HFF-Myc (cell line): ENCODE measurements at regions not wholly inside any gene's neighbourhood (a gene's known extent, or its start where the extent isn't known, plus 50 kb on each side); places are given as distances from the start of the nearest gene placed in this dataset.

ENCODE experiments used
- DNase-seq: peaks from one replicate; pipeline ENCODE4 v3.0.0-alpha.2; 2011; ENCODE audit warnings: low read depth; ENCODE audit errors: extremely low read depth
- H3K4me3 ChIP-seq: replicated peaks from 2 replicates; pipeline ENCODE4 v1.5.1; 2011; ENCODE audit warnings: low read depth, mild to moderate bottlenecking, control low read depth, low read length
- CTCF ChIP-seq: IDR thresholded peaks from 2 replicates; pipeline ENCODE4 v1.5.1; 2012; ENCODE audit warnings: mild to moderate bottlenecking, low read depth, low read length, control low read depth; ENCODE audit errors: missing control alignments

GRCh38 chr12:45658020-45658419 lies 71.5 kb upstream of the ARID2 start:
- no peak overlapping the region for H3K4me3 ChIP-seq
- no peak for DNase-seq
- no peak for TF ChIP-seq CTCF

- no peak for TF ChIP-seq CTCF
- DNase-seq, result peak; percentile 84
Measured at GRCh38 chr12:45660330-45660729, 69.2 kb upstream of the ARID2 start.

GRCh38 chr12:45663455-45663854 lies 66.1 kb upstream of the ARID2 start:
- no peak for DNase-seq
- H3K4me3 ChIP-seq, result no peak overlapping the region
- no peak for TF ChIP-seq CTCF

More at GRCh38 chr12:45660330-45660729, 69.2 kb upstream of the ARID2 start:
- no peak overlapping the region for H3K4me3 ChIP-seq

GRCh38 chr12:45665941-45666340 lies 63.6 kb upstream of the ARID2 start:
- no peak for DNase-seq
- no peak for TF ChIP-seq CTCF

GRCh38 chr12:45666396-45666795 lies 63.1 kb upstream of the ARID2 start:
- no peak overlapping the region for H3K4me3 ChIP-seq
- no peak for TF ChIP-seq CTCF
- no peak for DNase-seq

More at GRCh38 chr12:45665941-45666340, 63.6 kb upstream of the ARID2 start:
- no peak overlapping the region for H3K4me3 ChIP-seq

GRCh38 chr12:45666816-45667215 lies 62.7 kb upstream of the ARID2 start:
- no peak overlapping the region for H3K4me3 ChIP-seq
- no peak for DNase-seq
- no peak for TF ChIP-seq CTCF

- DNase-seq, result no peak
- no peak for TF ChIP-seq CTCF
- no peak overlapping the region for H3K4me3 ChIP-seq
Measured at GRCh38 chr12:45667761-45668160, 61.7 kb upstream of the ARID2 start.
